Stimulated activated CD8-positive, alpha-beta memory T cell treated with anti-CD3 and anti-CD28 coated beads, Interleukin-2, amount 100 ng/mL, for 1 hour (primary cell): ENCODE measurements at regions not wholly inside any gene's neighbourhood (a gene's known extent, or its start where the extent isn't known, plus 50 kb on each side); places are given as distances from the start of the nearest gene placed in this dataset.

Source experiments
- DNase-seq, 2 donors: peaks; one replicate each; pipeline ENCODE4 v3.0.0-alpha.2; 2020; ENCODE audit warnings: low read depth in 2 of 2

DNA sequence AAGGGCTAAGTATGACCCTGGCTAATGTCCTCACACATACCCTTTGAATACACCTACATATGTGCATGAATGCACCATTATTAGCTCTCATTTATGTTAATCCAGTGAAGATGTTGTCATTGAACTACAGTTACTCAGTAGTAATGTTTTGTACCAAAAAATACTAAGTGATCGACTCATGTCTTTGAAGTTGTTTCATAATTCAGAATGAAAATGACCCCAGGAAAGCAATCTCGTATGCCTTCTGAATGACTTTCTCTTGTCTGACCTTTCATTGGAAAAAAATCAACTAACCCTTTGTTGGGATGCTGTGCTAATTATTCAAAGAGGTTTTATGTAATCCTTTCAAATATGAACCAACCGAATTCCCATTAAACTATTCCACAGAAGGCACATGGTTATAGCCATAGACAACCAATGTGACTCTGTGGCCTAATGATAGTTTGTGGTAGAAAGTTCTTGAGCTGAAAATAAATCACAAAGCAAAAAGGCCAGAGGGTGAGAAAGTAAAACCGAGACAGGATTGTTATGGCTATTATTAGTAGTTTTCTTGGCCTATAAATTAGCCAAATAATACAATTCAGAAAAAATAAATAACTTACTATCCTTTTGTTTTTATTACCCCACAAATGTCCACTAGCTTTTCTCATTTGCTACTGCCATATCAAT is 86.8 kb upstream of the STARD13 start:
- no peak for DNase-seq

DNA sequence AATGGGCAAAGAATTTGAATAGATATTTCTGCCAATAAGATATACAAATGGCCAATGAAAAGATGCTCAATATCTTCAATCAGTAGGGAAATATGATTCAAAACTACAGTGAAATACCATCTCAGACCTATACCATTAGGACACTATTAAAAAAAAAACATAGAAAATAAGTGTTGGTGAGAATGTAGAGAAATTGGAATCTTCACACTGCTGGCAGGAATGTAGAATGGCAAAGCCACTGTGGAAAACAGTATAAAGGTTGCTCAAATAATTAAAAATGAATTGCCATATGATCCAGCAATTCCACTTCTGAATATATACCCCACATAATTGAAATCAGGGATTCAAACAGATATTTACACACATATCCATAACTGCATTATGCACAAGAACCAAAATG is 88.1 kb upstream of the STARD13 start:
- DNase-seq = no peak

DNA sequence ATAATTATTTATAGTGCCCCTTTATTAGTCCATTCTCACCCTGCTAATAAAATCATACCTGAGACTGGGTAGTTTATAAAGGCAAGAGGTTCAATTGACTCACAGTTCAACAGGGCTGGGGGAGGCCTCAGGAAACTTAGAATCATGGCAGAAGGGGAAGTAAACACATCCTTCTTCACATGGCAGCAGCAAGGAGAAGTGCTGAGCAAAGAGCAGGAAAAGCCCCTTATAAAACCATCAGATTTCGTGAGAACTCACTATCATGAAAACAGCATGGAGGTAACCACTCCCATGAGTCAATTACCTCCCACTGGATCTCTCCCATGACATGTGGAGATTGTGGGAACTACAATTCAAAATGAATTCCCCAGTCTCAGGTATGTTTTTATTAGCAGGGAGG is 89.9 kb upstream of the STARD13 start:
- no peak for DNase-seq

DNA sequence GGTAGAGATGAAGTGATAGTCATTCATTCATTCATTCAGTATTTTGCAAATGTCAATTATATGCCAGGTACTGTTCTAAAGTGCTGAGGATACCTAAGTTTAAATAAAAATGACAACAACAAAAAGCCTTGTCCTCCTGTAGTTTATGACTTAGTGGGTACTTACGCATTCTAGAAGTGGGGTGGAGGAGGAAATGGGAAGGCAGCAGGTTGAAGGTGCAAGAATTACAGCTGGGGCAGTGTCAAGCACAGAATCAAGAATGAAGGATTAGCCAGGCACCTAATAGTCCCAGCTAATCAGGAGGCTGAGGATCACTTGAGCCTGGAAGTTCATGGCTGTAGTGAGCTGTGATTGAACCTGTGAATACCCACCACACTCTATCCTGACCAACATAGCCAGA is 90.7 kb upstream of the STARD13 start:
- no peak for DNase-seq

DNA sequence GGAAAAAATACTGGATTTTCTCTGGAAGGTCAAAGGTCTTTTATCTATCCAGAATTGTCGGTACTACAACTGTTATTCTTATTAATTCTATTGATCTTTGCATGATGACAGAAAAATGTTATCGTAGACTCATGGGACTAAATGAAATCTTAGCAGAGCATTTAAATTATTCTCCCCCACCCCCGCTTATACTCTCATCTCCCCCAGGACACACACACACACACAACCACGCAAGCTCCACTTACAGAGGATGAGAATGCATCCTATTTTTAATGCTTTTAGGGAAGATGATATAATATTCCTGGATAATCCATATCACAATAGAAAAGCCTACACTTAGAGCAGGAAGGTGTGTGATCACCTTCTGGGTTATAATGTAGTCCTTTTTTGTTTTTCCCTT is 91.9 kb upstream of the STARD13 start:
- no peak for DNase-seq

DNA sequence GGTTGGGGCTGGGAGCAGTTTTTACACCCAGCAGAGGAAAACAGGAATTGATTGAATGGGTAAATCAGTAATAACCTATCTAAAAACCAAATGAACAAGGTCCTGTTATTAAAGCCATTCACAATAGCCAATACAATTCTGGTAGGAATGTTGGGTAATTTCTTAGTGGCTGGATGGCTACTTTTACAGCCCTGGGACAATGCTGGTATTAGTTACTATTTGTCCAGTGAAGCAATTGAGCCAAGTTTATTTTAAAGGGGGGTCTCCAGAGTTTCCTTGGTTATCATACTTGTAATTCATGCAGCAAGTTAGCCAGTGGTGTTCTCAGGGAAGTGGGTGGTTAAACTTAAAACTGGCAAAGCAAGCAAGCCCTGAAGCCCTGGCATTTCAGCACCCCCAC is 92.3 kb upstream of the STARD13 start:
- no peak for DNase-seq

DNA sequence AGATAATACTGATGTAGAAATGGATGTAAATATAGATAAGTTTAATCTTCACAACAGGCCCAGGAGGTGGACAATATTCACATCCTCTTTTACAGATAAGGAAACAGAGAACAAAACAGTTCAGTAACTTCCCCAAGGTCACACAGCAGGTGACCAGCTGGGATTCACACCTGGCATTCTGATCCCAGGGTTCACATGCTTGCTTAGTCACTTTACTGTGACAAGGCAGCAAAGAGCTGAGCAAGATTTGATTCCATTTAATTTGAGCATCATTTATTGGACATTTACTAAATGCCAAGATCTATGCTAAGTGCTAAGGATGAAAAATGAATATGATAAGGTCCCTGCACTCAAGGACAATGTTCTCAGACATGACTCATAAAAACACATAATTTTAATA is 94.1 kb upstream of the STARD13 start:
- DNase-seq = no peak

DNA sequence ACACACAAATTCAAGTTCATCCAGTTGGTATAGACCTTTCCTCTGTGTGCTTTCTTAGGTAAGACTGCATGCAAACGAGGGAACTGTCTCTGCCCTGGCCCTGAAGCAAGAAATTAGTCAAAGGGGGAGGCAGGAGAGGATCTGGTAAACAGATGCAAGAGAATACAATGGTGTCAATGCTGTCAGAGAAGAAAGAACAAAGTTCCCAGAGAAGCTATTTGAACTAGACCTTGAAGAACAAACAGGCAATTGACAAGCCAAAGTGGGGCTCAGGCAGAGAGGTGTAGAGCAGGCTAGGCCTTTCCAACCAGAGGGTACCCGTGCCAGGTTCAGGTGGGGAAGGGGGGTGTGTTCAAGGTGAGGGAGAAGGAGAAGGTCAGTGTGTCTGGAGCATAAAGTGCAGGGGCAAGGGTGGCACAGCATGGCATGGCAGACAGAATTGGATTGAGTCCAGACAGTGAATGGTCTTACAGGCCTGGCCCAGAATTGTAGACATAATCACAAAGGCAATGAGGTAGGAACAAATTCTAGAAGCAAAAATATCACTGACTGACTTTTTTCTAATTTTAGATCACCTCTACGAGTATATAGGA is 95.0 kb upstream of the STARD13 start:
- DNase-seq = no peak

DNA sequence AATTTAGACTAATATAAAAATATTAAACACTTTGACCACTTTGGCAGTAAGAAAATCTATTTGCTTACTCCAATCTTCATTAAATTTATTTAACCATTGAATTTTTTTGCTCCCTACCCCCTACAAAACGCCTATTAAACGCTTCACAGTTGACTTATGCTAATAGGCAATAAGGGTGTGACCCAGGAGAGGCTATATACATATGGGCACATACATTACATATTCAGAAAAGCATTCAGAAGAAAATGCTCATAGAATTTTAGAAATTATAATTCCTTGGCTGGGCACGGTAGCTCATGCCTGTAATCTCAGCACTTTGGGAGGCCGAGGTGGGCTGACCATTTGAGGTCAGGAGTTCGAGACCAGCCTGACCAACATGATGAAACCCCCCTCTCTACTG is 95.6 kb upstream of the STARD13 start:
- DNase-seq = no peak

DNA sequence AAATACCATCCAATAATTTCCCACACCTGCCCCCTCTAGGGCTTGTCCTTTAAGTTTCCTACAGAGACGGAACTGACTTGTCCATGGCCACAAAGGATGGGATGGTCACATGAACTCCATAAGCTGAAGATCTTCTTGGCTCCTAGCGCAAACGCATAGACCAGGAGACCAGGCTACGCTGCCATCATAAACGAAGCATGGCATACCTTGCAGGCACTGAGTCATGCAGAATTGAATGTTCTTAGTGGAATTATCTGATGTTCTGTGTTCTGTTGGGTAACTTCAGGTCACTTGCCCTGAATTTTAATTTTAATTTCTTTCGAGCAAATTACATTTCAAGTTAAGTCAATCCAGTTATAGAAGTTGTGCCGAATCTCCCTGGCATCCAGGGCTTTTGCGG is 96.4 kb upstream of the STARD13 start:
- no peak for DNase-seq

DNA sequence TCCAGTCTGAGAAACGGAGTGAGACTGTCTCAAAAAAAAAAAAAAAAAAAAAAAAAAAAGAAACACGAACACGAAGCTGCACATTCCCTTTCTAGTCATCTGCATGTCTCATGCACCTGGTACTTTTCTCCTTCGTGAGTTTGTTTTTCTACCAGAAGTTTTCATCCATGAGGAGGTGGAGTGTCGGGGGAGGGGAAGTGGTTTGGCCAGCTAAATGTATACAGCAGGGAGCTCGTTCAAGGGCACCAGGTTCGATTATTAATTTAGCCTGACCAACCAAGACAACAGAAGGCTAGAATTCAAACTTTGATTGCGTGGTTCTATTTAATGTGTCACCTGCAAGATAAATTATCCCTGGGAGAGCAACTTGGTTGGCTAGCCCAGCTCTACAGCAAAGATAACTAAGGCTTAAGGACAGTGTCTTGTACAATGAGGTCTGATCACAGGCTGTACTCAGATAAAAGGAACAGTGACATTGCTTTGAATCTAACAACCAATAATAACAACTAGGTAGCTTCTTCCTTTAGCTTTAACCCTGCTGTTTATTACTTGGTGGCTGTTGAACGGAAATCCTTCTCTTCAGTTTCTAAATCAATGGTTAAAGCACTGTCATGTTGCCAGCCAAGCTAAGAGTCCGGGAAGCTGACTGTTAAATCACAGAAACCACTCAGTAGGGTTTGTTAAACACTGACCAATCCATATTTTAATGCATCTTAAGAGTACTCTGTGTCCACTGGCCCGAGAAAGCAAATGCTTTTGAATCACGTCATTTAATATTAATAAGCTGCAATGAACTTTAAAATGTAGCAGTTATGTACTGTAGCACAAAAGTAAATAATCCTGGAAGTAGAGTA is 98.4 kb upstream of the STARD13 start:
- no peak for DNase-seq

DNA sequence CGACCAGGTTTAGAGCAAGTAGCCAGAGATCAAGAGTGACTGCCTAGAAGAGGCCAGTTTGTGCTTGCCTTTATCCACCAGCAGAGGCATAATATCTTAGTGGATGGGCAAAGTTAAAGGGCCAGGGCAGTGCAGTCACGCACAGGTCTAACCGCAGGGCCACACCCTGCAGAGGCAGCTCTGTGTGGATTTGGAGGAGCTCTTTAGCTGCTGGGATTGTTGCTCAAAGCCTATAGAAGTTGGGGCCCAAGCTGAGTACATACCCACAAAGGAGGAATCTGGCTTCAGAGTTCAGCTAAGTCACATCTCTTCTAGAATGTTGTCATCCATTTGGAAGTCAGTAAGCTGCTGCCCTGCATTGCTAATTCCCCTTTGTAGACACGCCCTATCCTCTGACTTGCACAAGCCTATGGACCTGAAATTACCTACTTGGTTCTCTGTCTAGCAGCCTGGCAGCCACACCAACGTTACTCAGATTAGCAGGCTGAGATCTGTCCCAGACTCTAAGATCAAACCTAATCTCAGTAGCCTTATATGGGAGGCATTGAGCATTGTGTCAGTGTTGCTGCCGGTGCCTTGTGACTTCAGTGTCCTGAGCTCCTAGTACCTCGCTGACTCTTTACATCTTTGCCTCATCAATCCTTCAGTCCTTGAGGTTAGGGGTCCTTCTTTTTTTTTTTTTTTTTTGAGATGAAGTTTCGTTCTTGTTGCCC is 102.9 kb upstream of the STARD13 start:
- no peak for DNase-seq

DNA sequence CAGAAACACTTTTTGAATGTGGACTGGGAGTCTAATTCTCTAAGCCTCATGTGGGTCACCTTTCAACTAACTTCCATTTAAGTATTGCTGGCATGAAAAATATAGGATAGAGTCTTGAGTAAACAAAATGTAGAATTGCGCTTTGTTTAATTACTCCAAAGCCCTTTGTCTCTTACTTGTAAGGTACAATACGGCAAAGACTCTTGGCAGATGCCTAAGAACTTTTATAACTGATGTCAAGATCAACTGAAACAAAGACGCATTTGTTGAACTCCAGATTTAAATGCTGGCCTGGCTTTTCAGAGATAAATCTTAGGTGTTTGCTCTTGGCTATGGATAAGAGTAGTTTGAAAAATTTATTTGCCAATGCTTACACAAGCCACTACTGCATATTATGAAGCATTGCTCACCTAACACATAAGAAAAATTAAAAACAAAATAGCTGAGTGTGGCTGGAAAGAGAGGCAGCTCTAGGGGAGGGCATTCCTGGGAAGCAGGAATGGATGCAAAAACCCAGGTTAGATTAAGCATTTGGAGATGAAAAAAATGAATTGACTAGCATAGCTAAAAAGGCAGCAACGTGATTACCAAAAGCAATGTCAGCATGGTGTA is 107.3 kb upstream of the STARD13 start:
- DNase-seq = no peak

DNA sequence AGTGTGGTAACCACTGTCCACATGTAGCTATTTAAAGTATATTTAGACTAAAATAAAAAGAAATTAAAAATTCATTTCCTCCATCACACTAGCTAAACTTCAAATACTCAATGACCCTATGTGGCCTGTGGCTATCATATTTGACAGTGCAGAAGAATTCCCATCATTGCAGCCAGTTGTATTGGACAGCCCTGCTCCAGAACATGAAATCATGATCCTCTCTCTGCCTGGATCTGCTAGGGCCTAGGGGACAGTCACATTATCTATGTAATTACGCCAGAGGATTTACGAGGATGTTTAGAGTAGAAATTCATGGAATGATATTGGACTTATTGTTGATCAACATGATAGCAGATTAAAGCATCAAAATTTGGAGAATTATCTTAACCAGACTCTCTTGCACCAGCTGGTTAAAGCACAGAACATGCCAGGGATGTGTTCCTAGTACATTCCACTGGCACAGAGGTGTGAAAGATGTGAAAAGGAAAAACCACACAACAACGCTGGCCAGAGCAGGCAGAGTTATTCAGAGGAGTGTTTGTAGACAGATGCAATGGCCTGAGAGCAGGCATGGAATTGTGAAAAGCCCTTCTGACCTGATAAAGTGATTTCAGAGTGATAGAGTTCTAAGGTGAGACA is 108.9 kb upstream of the STARD13 start:
- no peak for DNase-seq

DNA sequence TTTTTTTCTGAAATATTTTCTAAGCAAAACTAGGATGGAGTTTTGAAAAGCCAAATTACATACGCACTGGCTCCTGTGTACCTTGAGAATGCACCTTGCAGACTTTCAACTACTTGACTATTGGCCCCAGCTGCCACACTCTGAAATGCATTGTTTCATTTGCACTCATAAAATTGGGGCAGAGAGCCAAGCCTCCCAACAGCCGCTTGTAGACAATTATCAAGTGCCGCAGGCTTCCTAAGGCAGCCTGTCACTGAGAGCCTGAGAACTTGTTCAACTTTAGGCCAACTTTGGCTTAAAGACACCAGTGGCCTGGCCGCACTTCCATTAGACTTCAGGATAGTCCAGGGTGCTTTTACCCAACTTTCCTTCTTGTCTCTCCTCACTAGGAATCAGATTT is 115.7 kb upstream of the STARD13 start:
- no peak for DNase-seq

DNA sequence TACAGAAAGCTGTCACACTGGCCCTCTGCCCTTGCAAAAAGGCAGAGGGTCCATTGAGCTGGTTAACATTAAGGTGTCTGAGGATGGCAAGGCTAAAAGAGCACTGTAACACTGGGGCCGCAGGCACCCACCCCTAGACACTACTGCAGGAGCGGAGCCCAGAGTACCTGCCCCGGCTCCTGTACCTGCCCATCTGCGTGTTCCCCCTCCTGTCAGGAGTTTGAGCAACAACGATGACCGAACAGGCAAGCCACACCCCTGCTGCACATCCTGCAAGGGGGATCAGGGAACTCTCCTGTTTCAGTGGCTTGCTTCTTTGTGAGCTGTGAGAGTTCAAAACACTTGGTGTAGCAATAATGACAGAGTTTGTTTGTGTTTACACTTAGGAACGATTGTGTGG is 117.4 kb upstream of the STARD13 start:
- DNase-seq = no peak

DNA sequence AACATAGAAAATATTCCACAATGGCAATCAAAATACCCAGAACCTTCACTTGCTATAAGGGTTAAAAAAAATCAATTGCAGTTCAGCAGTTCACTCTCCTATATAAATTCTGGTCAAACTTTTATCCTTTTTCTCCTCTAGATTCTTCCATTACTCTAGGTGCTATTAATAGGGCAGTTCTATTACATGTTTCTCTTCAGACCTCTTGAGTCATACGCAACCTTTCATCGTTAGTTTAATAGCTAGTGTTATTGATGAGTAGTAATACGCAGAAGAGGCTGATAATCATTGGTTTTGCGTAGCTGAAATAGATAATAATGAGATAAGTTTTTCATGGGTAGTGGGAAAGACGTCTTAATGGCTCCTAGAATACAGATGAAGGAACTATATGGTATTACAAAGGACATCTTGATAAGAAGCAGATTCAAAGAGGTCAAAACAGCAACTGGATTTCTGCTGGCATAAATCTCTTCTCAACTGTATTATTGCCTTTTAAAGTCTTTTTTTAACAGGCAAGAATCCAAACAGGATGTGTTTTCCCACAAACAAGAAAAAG is 118.3 kb upstream of the STARD13 start:
- no peak for DNase-seq

DNA sequence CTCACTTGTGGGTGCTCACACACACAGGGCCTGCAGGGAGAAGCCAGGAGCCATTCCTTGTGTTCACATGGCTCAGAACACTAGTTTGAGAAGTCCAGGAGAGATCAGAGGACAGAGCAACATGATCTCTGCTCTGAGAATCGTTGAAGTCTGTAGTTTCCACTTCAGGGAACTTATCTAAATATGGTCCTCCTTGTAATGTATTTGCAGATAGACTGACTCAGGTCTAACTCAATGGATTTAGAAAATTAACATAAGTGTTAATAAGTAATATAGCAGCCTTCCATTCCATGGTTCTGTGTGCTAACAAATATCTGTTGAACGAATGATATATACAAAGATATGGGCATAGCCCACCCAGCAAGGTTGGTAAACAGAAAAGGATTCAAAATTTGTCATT is 119.8 kb upstream of the STARD13 start:
- no peak for DNase-seq

DNA sequence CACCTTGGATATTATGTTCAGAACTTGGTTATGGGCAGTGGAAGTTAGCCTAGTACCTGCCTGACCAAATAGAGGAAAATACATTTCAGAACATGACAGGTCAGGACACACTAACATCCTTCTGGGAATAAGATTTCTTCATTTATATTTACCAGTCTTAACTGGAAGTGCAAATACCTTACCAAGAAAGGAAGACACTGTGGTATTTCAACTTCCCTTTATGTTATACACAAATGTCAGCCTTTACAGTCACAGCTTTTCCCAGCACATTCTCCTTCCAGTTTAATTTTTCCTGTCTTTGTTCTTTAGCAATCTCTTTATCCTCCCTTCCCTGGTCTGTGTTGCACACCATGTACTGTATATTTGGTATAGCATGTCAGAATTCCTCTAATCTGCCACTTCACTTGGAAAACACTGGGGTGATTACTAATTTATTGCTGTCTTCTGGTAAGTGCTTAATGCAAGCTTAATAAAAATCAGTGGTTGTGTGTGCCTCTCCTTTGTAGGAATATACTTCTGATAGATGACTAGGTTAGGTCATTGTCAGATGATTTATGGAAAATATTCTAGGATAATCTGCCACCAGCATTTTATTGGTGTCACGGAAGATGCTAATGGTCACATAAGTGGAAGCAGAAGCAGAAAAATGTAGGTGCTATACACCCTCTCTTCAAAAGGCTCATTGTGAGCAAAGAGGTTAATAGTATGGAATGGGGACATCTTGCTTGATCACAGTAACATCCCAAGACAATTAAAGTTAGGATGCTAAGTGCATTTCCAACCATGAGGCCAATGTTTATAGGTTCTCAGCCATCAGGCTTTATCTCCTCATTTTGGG is 124.3 kb upstream of the STARD13 start:
- no peak for DNase-seq

DNA sequence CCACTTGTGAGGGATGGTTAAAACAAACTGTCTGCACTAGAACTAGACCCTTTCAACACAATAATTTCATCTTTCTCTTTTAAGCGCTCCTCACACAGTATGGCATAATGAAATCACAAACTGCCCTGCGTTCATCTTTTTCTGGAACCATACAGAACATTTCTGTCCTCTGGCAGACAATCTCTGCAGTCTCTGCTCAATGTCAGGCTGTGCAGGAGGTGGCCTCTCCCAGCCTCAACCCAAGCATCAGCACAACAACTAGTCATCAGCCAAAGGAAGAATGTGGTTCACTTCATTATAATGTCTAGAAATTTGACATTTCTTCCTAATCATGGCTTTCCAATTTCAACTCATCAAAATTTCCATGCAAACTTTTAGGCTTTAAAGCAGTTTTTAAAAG is 125.1 kb upstream of the STARD13 start:
- no peak for DNase-seq
